ENCODE measurements at regions not wholly inside any gene's neighbourhood (a gene's known extent, or its start where the extent isn't known, plus 50 kb on each side); places are given as distances from the start of the nearest gene placed in this dataset.

GRCh38 chr3:98969295-98969694 is 67.8 kb upstream of the DCBLD2 start:
- DNase-seq (ENCODE audit: extremely low read depth in 1 of 2, low read depth in 1 of 2), result no peak

- no peak for DNase-seq (ENCODE audit: extremely low read depth in 1 of 2, low read depth in 1 of 2)
These were observed 67.3 kb upstream of the DCBLD2 start for GRCh38 chr3:98968824-98969223.

GRCh38 chr3:98968347-98968746 is 66.9 kb upstream of the DCBLD2 start:
- no peak for DNase-seq (ENCODE audit: extremely low read depth in 1 of 2, low read depth in 1 of 2)

GRCh38 chr3:98967758-98968157 is 66.3 kb upstream of the DCBLD2 start:
- no peak for DNase-seq (ENCODE audit: extremely low read depth in 1 of 2, low read depth in 1 of 2)

GRCh38 chr3:98966862-98967546 is 65.5 kb upstream of the DCBLD2 start:
- DNase-seq (ENCODE audit: extremely low read depth in 1 of 2, low read depth in 1 of 2), result no peak

GRCh38 chr3:98966434-98966833 is 64.9 kb upstream of the DCBLD2 start:
- no peak for DNase-seq (ENCODE audit: extremely low read depth in 1 of 2, low read depth in 1 of 2)

- DNase-seq (ENCODE audit: extremely low read depth in 1 of 2, low read depth in 1 of 2), result no peak
These were observed 63.3 kb upstream of the DCBLD2 start for GRCh38 chr3:98964784-98965183.

GRCh38 chr3:98963546-98963945 is 62.1 kb upstream of the DCBLD2 start:
- no peak for DNase-seq (ENCODE audit: extremely low read depth in 1 of 2, low read depth in 1 of 2)

GRCh38 chr3:98962951-98963350 is 61.5 kb upstream of the DCBLD2 start:
- DNase-seq (ENCODE audit: extremely low read depth in 1 of 2, low read depth in 1 of 2), result no peak

GRCh38 chr3:98962189-98962930 is 60.9 kb upstream of the DCBLD2 start:
- no peak for DNase-seq (ENCODE audit: extremely low read depth in 1 of 2, low read depth in 1 of 2)

- DNase-seq (ENCODE audit: extremely low read depth in 1 of 2, low read depth in 1 of 2), result no peak
These were observed 60.0 kb upstream of the DCBLD2 start for GRCh38 chr3:98961161-98962155.

GRCh38 chr3:98957681-98958080 is 56.2 kb upstream of the DCBLD2 start:
- no peak for DNase-seq (ENCODE audit: extremely low read depth in 1 of 2, low read depth in 1 of 2)

- DNase-seq (ENCODE audit: extremely low read depth in 1 of 2, low read depth in 1 of 2), result no peak
These were observed 54.5 kb upstream of the DCBLD2 start for GRCh38 chr3:98956008-98956407.

- no peak for DNase-seq (ENCODE audit: extremely low read depth in 1 of 2, low read depth in 1 of 2)
These were observed 53.5 kb upstream of the DCBLD2 start for GRCh38 chr3:98954791-98955604.

GRCh38 chr3:98954242-98954641 is 52.7 kb upstream of the DCBLD2 start:
- no peak for DNase-seq (ENCODE audit: extremely low read depth in 1 of 2, low read depth in 1 of 2)

GRCh38 chr3:98952404-98952803 is 50.9 kb upstream of the DCBLD2 start:
- DNase-seq (ENCODE audit: extremely low read depth in 1 of 2, low read depth in 1 of 2), result no peak

Measured in stimulated activated CD8-positive, alpha-beta memory T cell treated with anti-CD3 and anti-CD28 coated beads, Interleukin-7, amount 100 ng/mL, for 48 hours (primary cell).